GM23338 (cell line): ENCODE measurements at regions not wholly inside any gene's neighbourhood (a gene's known extent, or its start where the extent isn't known, plus 50 kb on each side); places are given as distances from the start of the nearest gene placed in this dataset.

ENCODE experiments used
- ATAC-seq: fragments of 200-7000 bp; cut with Tn5 transposase; 3 replicates; pipeline ENCODE4 v1.9.1; 2020
- DNase-seq: peaks from one replicate; pipeline ENCODE4 v3.0.0-alpha.2; 2015; ENCODE audit warnings: low spot score
- H2AFZ ChIP-seq: fragments of 200-600 bp; sonication (generic); 2 replicates; pipeline ENCODE4 v1.8.0; 2016; ENCODE audit warnings: antibody characterized with exemption, mild to moderate bottlenecking, moderate library complexity
- H3F3A ChIP-seq: fragments of 200-600 bp; sonication (generic); replicated peaks from 2 replicates; pipeline ENCODE4 v1.8.0; 2017; ENCODE audit warnings: antibody characterized with exemption, mixed run types, low read depth
- H3K27ac ChIP-seq: fragments of 200-600 bp; sonication (generic); 2 replicates; pipeline ENCODE4 v1.6.1; 2016; ENCODE audit warnings: low read depth
- H3K27me3 ChIP-seq: fragments of 200-600 bp; sonication (generic); 2 replicates; pipeline ENCODE4 v1.8.0; 2016; ENCODE audit warnings: mild to moderate bottlenecking, mixed run types, moderate library complexity; ENCODE audit not compliant: insufficient read depth
- H3K36me3 ChIP-seq: fragments of 200-600 bp; sonication (generic); 2 replicates; pipeline ENCODE4 v1.8.0; 2016; ENCODE audit warnings: mild to moderate bottlenecking; ENCODE audit not compliant: insufficient read depth
- H3K4me1 ChIP-seq: fragments of 200-600 bp; sonication (generic); 2 replicates; pipeline ENCODE4 v1.8.0; 2016; ENCODE audit warnings: mild to moderate bottlenecking, moderate library complexity; ENCODE audit not compliant: insufficient read depth
- H3K4me2 ChIP-seq: fragments of 200-600 bp; sonication (generic); 2 replicates; pipeline ENCODE4 v1.7.1; 2017; ENCODE audit warnings: mixed run types
- H3K4me3 ChIP-seq: fragments of 200-600 bp; sonication (generic); 2 replicates; pipeline ENCODE4 v1.6.1; 2016; ENCODE audit warnings: mixed run types
- H3K79me2 ChIP-seq: fragments of 200-600 bp; sonication (generic); replicated peaks from 2 replicates; pipeline ENCODE4 v1.8.0; 2017; ENCODE audit warnings: mild to moderate bottlenecking; ENCODE audit not compliant: insufficient read depth
- H3K9me2 ChIP-seq: fragments of 200-600 bp; sonication (generic); 2 replicates; pipeline ENCODE4 v1.8.0; 2017; ENCODE audit not compliant: insufficient read depth
- H4K20me1 ChIP-seq: fragments of 200-600 bp; sonication (generic); replicated peaks from 2 replicates; pipeline ENCODE4 v1.8.0; 2017; ENCODE audit warnings: mild to moderate bottlenecking; ENCODE audit not compliant: insufficient read depth
- H3K27ac Mint-ChIP-seq: 2 replicates; pipeline ENCODE4 v1.8.0; 2020; ENCODE audit warnings: inconsistent platforms, mild to moderate bottlenecking, moderate library complexity, mixed read lengths
- H3K27me3 Mint-ChIP-seq: 3 replicates; pipeline ENCODE4 v1.8.0; 2022; ENCODE audit warnings: low read depth, mild to moderate bottlenecking, moderate library complexity, mixed read lengths, inconsistent platforms; ENCODE audit not compliant: insufficient read depth, poor library complexity
- H3K36me3 Mint-ChIP-seq: 3 replicates; pipeline ENCODE4 v1.8.0; 2021; ENCODE audit warnings: low read depth, mild to moderate bottlenecking, inconsistent platforms, moderate library complexity, mixed read lengths
- H3K4me1 Mint-ChIP-seq: 3 replicates; pipeline ENCODE4 v1.8.0; 2020; ENCODE audit warnings: mild to moderate bottlenecking, inconsistent platforms, mixed read lengths
- H3K4me3 Mint-ChIP-seq: 3 replicates; pipeline ENCODE4 v1.8.0; 2021; ENCODE audit warnings: moderate library complexity, mild to moderate bottlenecking, inconsistent platforms, mixed read lengths
- H3K9me3 Mint-ChIP-seq: 3 replicates; pipeline ENCODE4 v1.8.0; 2020; ENCODE audit warnings: moderate library complexity, mild to moderate bottlenecking, inconsistent platforms, mixed read lengths
- CREB1 ChIP-seq: fragments of 250-450 bp; sonication (Bioruptor Pico); IDR thresholded peaks from 2 replicates; pipeline ENCODE4 v1.5.0; 2020; ENCODE audit warnings: low read depth, mild to moderate bottlenecking, moderate library complexity
- EZH2 ChIP-seq: fragments of 200-600 bp; sonication (generic); IDR thresholded peaks from one replicate; pipeline ENCODE4 v1.8.0; 2017; ENCODE audit warnings: antibody characterized with exemption, mild to moderate bottlenecking, low read depth; ENCODE audit not compliant: unreplicated experiment
- EZH2phosphoT487 ChIP-seq: fragments of 200-600 bp; sonication (generic); IDR thresholded peaks from one replicate; pipeline ENCODE4 v1.8.1; 2018; ENCODE audit warnings: antibody characterized with exemption; ENCODE audit not compliant: unreplicated experiment
- JUNB ChIP-seq: IDR thresholded peaks from one replicate; pipeline ENCODE4 v1.6.1; 2016; ENCODE audit warnings: antibody characterized with exemption; ENCODE audit not compliant: unreplicated experiment
- NANOG ChIP-seq: IDR thresholded peaks from 2 replicates; pipeline ENCODE4 v1.6.1; 2016; ENCODE audit warnings: antibody characterized with exemption, borderline replicate concordance
- POLR2AphosphoS5 ChIP-seq: IDR thresholded peaks from 2 replicates; pipeline ENCODE4 v1.6.1; 2016; ENCODE audit warnings: antibody characterized with exemption, low read depth
- STAT1 ChIP-seq: IDR thresholded peaks from one replicate; pipeline ENCODE4 v1.6.1; 2016; ENCODE audit warnings: antibody characterized with exemption; ENCODE audit not compliant: unreplicated experiment
- ZNF331 ChIP-seq: fragments of 250-450 bp; sonication (Bioruptor Pico); IDR thresholded peaks from 2 replicates; pipeline ENCODE4 v1.5.0; 2020; ENCODE audit warnings: low read depth, mild to moderate bottlenecking, moderate library complexity
- TF ChIP-seq, protein P1 (sequence below), 2 experiments: fragments of 200-600 bp in 1 of 2; sonication (generic) in 1 of 2; conservative IDR thresholded peaks; 2 replicates each; pipeline versions ENCODE4 v1.5.1 to v1.6.1; 2016 to 2017; ENCODE audit warnings: antibody characterized with exemption in 2 of 2, low read depth in 2 of 2, mild to moderate bottlenecking in 2 of 2, moderate library complexity in 1 of 2
- TF ChIP-seq, protein P2 (sequence below): IDR thresholded peaks from 2 replicates; pipeline ENCODE4 v1.6.1; 2016; ENCODE audit warnings: antibody characterized with exemption
- TF ChIP-seq, protein P3 (sequence below): fragments of 250-450 bp; sonication (Bioruptor Pico); IDR thresholded peaks from 2 replicates; pipeline ENCODE4 v1.5.0; 2020; ENCODE audit warnings: mild to moderate bottlenecking, moderate library complexity
- TF ChIP-seq, protein P4 (sequence below): IDR thresholded peaks from one replicate; pipeline ENCODE4 v1.6.1; 2018; ENCODE audit warnings: antibody characterized with exemption; ENCODE audit not compliant: unreplicated experiment

DNA sequence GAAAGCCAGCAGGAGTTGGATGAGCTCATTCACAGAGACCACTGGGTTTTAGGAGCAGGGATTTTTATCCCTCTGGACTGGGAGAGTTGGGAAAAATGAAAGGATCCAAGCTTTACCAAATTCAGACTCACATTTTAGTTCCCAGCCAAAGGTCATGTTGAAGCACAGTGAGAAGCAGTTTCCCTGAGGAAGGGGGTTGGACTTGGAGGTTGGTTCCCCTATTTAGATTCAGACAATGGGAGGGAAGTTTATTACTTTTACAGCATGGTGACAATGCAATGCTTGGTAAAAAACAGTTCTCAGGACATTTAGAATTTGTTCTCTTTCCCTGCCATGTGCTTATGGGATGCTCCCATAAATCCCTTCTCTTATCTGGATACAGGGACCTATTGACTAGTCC lies 57.3 kb upstream of the ZNF648 start:
- H3K27me3 ChIP-seq: no peaks in the 10 kb centered on the region
- Mint-ChIP-seq H3K36me3 (no peaks in the 10 kb centered on the region), H3K9me3 (no peaks in the 10 kb centered on the region), H3K27me3 (no peaks in the 10 kb centered on the region), H3K4me1 (peaks cover 8% of the 10 kb centered on the region; the same call in 2 of the 3 replicates), H3K27ac (no peak overlapping the region), H3K4me3 (no peak overlapping the region)
- no peak overlapping the region for H3K4me2 ChIP-seq
- no peaks in the 10 kb centered on the region for H3K36me3 ChIP-seq
- no peak for DNase-seq
- H3F3A ChIP-seq: no peaks in the 10 kb centered on the region
- no peaks in the 10 kb centered on the region for H3K9me2 ChIP-seq
- ATAC-seq: no peak
- peaks cover 3% of the 10 kb centered on the region; the same call in 1 of the 2 replicates for H3K4me1 ChIP-seq
- no peaks in the 10 kb centered on the region for H4K20me1 ChIP-seq
- TF ChIP-seq EZH2: no peak
- TF ChIP-seq ZNF331 (CRISPR knock-in tag): no peak
- TF ChIP-seq EZH2phosphoT487: no peak
- TF ChIP-seq, protein P1, sequence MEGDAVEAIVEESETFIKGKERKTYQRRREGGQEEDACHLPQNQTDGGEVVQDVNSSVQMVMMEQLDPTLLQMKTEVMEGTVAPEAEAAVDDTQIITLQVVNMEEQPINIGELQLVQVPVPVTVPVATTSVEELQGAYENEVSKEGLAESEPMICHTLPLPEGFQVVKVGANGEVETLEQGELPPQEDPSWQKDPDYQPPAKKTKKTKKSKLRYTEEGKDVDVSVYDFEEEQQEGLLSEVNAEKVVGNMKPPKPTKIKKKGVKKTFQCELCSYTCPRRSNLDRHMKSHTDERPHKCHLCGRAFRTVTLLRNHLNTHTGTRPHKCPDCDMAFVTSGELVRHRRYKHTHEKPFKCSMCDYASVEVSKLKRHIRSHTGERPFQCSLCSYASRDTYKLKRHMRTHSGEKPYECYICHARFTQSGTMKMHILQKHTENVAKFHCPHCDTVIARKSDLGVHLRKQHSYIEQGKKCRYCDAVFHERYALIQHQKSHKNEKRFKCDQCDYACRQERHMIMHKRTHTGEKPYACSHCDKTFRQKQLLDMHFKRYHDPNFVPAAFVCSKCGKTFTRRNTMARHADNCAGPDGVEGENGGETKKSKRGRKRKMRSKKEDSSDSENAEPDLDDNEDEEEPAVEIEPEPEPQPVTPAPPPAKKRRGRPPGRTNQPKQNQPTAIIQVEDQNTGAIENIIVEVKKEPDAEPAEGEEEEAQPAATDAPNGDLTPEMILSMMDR (conservative IDR thresholded peaks at IDR 0.05; ENCODE audit: low read depth in 2 of 2): no peak
- no peak for TF ChIP-seq STAT1
- no peak for TF ChIP-seq POLR2AphosphoS5
- TF ChIP-seq, protein P2, sequence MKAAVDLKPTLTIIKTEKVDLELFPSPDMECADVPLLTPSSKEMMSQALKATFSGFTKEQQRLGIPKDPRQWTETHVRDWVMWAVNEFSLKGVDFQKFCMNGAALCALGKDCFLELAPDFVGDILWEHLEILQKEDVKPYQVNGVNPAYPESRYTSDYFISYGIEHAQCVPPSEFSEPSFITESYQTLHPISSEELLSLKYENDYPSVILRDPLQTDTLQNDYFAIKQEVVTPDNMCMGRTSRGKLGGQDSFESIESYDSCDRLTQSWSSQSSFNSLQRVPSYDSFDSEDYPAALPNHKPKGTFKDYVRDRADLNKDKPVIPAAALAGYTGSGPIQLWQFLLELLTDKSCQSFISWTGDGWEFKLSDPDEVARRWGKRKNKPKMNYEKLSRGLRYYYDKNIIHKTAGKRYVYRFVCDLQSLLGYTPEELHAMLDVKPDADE: no peak
- no peak for TF ChIP-seq NANOG
- TF ChIP-seq, protein P3, sequence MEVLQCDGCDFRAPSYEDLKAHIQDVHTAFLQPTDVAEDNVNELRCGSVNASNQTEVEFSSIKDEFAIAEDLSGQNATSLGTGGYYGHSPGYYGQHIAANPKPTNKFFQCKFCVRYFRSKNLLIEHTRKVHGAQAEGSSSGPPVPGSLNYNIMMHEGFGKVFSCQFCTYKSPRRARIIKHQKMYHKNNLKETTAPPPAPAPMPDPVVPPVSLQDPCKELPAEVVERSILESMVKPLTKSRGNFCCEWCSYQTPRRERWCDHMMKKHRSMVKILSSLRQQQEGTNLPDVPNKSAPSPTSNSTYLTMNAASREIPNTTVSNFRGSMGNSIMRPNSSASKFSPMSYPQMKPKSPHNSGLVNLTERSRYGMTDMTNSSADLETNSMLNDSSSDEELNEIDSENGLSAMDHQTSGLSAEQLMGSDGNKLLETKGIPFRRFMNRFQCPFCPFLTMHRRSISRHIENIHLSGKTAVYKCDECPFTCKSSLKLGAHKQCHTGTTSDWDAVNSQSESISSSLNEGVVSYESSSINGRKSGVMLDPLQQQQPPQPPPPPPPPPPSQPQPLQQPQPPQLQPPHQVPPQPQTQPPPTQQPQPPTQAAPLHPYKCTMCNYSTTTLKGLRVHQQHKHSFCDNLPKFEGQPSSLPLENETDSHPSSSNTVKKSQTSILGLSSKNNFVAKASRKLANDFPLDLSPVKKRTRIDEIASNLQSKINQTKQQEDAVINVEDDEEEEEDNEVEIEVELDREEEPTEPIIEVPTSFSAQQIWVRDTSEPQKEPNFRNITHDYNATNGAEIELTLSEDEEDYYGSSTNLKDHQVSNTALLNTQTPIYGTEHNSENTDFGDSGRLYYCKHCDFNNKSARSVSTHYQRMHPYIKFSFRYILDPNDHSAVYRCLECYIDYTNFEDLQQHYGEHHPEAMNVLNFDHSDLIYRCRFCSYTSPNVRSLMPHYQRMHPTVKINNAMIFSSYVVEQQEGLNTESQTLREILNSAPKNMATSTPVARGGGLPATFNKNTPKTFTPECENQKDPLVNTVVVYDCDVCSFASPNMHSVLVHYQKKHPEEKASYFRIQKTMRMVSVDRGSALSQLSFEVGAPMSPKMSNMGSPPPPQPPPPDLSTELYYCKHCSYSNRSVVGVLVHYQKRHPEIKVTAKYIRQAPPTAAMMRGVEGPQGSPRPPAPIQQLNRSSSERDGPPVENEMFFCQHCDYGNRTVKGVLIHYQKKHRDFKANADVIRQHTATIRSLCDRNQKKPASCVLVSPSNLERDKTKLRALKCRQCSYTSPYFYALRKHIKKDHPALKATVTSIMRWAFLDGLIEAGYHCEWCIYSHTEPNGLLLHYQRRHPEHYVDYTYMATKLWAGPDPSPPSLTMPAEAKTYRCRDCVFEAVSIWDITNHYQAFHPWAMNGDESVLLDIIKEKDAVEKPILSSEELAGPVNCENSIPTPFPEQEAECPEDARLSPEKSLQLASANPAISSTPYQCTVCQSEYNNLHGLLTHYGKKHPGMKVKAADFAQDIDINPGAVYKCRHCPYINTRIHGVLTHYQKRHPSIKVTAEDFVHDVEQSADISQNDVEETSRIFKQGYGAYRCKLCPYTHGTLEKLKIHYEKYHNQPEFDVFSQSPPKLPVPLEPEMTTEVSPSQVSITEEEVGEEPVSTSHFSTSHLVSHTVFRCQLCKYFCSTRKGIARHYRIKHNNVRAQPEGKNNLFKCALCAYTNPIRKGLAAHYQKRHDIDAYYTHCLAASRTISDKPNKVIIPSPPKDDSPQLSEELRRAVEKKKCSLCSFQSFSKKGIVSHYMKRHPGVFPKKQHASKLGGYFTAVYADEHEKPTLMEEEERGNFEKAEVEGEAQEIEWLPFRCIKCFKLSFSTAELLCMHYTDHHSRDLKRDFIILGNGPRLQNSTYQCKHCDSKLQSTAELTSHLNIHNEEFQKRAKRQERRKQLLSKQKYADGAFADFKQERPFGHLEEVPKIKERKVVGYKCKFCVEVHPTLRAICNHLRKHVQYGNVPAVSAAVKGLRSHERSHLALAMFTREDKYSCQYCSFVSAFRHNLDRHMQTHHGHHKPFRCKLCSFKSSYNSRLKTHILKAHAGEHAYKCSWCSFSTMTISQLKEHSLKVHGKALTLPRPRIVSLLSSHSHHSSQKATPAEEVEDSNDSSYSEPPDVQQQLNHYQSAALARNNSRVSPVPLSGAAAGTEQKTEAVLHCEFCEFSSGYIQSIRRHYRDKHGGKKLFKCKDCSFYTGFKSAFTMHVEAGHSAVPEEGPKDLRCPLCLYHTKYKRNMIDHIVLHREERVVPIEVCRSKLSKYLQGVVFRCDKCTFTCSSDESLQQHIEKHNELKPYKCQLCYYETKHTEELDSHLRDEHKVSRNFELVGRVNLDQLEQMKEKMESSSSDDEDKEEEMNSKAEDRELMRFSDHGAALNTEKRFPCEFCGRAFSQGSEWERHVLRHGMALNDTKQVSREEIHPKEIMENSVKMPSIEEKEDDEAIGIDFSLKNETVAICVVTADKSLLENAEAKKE (CRISPR knock-in tag): no peak
- TF ChIP-seq CREB1 (CRISPR knock-in tag): no peak
- TF ChIP-seq JUNB: no peak
- TF ChIP-seq, protein P4, sequence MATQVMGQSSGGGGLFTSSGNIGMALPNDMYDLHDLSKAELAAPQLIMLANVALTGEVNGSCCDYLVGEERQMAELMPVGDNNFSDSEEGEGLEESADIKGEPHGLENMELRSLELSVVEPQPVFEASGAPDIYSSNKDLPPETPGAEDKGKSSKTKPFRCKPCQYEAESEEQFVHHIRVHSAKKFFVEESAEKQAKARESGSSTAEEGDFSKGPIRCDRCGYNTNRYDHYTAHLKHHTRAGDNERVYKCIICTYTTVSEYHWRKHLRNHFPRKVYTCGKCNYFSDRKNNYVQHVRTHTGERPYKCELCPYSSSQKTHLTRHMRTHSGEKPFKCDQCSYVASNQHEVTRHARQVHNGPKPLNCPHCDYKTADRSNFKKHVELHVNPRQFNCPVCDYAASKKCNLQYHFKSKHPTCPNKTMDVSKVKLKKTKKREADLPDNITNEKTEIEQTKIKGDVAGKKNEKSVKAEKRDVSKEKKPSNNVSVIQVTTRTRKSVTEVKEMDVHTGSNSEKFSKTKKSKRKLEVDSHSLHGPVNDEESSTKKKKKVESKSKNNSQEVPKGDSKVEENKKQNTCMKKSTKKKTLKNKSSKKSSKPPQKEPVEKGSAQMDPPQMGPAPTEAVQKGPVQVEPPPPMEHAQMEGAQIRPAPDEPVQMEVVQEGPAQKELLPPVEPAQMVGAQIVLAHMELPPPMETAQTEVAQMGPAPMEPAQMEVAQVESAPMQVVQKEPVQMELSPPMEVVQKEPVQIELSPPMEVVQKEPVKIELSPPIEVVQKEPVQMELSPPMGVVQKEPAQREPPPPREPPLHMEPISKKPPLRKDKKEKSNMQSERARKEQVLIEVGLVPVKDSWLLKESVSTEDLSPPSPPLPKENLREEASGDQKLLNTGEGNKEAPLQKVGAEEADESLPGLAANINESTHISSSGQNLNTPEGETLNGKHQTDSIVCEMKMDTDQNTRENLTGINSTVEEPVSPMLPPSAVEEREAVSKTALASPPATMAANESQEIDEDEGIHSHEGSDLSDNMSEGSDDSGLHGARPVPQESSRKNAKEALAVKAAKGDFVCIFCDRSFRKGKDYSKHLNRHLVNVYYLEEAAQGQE: no peak
- no peak overlapping the region for H3K4me3 ChIP-seq
- no peak overlapping the region for H2AFZ ChIP-seq
- no peaks in the 10 kb centered on the region for H3K79me2 ChIP-seq
- no peak overlapping the region for H3K27ac ChIP-seq
